ENCODE measurements at regions not wholly inside any gene's neighbourhood (a gene's known extent, or its start where the extent isn't known, plus 50 kb on each side); places are given as distances from the start of the nearest gene placed in this dataset.

DNA sequence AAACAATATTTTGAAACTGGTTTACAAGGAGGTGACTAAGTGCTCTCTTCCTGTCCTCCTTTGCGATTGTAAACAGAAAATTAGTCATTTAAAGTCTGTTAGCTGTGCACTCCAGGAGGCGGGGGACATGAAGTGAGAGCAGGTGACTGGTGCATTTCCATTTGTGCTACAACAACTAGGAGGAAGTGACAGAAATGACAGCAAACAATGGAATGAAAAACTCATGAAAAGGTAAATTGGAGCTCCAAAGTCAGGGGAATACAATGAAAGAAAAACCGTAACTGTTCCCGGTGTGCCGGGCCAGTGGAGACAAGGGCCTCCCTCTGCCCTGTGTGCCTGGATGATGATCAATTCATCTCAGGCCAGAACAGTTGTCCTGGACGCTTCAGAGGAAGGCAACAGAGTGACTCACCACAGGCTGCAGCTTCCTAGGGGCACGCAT lies 439.9 kb downstream of the GADD45G start:
- Histone ChIP-seq H3K79me2 (replicated peaks; ENCODE audit: insufficient read depth) (no peaks in the 10 kb centered on the region), H3F3A (replicated peaks; ENCODE audit: low read depth) (no peaks in the 10 kb centered on the region), H3K4me2 (no peak overlapping the region), H4K20me1 (replicated peaks; ENCODE audit: insufficient read depth) (no peaks in the 10 kb centered on the region), H3K4me3 (no peak overlapping the region), H2AFZ (no peak overlapping the region), H3K27me3 (ENCODE audit: insufficient read depth) (no peaks in the 10 kb centered on the region), H3K4me1 (ENCODE audit: insufficient read depth) (peaks cover 6% of the 10 kb centered on the region), H3K36me3 (ENCODE audit: insufficient read depth) (no peaks in the 10 kb centered on the region), H3K9me2 (ENCODE audit: insufficient read depth) (peaks cover 15% of the 10 kb centered on the region), H3K27ac (ENCODE audit: low read depth) (no peak overlapping the region)
- Mint-ChIP-seq H3K27me3 (ENCODE audit: insufficient read depth, low read depth, poor library complexity) (no peaks in the 10 kb centered on the region), H3K27ac (no peak overlapping the region), H3K4me1 (peaks cover 11% of the 10 kb centered on the region), H3K36me3 (ENCODE audit: low read depth) (no peaks in the 10 kb centered on the region), H3K4me3 (no peak overlapping the region; the same call in 2 of the 3 replicates), H3K9me3 (no peaks in the 10 kb centered on the region)
- no peak for ATAC-seq
- TF ChIP-seq, protein P1, sequence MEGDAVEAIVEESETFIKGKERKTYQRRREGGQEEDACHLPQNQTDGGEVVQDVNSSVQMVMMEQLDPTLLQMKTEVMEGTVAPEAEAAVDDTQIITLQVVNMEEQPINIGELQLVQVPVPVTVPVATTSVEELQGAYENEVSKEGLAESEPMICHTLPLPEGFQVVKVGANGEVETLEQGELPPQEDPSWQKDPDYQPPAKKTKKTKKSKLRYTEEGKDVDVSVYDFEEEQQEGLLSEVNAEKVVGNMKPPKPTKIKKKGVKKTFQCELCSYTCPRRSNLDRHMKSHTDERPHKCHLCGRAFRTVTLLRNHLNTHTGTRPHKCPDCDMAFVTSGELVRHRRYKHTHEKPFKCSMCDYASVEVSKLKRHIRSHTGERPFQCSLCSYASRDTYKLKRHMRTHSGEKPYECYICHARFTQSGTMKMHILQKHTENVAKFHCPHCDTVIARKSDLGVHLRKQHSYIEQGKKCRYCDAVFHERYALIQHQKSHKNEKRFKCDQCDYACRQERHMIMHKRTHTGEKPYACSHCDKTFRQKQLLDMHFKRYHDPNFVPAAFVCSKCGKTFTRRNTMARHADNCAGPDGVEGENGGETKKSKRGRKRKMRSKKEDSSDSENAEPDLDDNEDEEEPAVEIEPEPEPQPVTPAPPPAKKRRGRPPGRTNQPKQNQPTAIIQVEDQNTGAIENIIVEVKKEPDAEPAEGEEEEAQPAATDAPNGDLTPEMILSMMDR (conservative IDR thresholded peaks at IDR 0.05; ENCODE audit: low read depth in 2 of 2), result no peak
- TF ChIP-seq JUNB (IDR thresholded peaks at IDR 0.05; ENCODE audit: unreplicated experiment), result no peak
- TF ChIP-seq, protein P2, sequence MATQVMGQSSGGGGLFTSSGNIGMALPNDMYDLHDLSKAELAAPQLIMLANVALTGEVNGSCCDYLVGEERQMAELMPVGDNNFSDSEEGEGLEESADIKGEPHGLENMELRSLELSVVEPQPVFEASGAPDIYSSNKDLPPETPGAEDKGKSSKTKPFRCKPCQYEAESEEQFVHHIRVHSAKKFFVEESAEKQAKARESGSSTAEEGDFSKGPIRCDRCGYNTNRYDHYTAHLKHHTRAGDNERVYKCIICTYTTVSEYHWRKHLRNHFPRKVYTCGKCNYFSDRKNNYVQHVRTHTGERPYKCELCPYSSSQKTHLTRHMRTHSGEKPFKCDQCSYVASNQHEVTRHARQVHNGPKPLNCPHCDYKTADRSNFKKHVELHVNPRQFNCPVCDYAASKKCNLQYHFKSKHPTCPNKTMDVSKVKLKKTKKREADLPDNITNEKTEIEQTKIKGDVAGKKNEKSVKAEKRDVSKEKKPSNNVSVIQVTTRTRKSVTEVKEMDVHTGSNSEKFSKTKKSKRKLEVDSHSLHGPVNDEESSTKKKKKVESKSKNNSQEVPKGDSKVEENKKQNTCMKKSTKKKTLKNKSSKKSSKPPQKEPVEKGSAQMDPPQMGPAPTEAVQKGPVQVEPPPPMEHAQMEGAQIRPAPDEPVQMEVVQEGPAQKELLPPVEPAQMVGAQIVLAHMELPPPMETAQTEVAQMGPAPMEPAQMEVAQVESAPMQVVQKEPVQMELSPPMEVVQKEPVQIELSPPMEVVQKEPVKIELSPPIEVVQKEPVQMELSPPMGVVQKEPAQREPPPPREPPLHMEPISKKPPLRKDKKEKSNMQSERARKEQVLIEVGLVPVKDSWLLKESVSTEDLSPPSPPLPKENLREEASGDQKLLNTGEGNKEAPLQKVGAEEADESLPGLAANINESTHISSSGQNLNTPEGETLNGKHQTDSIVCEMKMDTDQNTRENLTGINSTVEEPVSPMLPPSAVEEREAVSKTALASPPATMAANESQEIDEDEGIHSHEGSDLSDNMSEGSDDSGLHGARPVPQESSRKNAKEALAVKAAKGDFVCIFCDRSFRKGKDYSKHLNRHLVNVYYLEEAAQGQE (IDR thresholded peaks at IDR 0.05; ENCODE audit: unreplicated experiment), result no peak
- TF ChIP-seq NANOG (IDR thresholded peaks at IDR 0.05; ENCODE audit: borderline replicate concordance), result no peak
- no peak for TF ChIP-seq CREB1 (CRISPR knock-in tag; IDR thresholded peaks at IDR 0.05; ENCODE audit: low read depth)
- no peak for TF ChIP-seq POLR2AphosphoS5 (IDR thresholded peaks at IDR 0.05; ENCODE audit: low read depth)
- TF ChIP-seq STAT1 (IDR thresholded peaks at IDR 0.05; ENCODE audit: unreplicated experiment), result no peak
- DNase-seq (ENCODE audit: low spot score), result no peak

DNA sequence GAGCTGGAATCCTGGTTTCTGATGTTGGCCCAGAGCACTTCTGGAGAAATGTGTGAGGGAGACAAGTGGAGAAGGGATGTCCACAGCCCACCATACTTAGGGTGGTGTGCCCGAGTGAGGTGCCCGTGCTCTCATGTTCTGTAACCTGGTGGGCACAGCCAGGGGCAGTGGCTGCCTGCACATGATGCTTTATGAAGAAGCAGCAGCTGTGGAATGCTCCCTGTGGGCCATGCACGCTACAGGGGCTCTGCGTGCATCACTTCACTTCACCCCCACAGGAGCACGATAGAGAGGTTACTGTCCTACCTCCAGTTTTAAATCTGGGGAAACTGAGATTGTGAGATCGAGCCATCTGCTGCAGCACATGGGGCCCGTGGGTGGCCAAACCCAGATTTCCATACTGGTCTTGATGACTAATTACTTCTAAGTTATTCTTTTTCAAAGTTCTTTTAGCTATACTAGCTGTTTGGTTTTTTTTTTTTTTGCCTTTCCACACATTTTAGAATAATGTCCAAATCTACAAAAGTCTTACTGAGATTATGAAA lies 441.6 kb downstream of the GADD45G start:
- H3K9me3 Mint-ChIP-seq, result no peaks in the 10 kb centered on the region
- H3K4me1 Mint-ChIP-seq, result peaks cover 11% of the 10 kb centered on the region
- H3K9me2 ChIP-seq (ENCODE audit: insufficient read depth), result peaks cover 15% of the 10 kb centered on the region
- ATAC-seq (no peak), DNase-seq (ENCODE audit: low spot score) (no peak)
- no peaks in the 10 kb centered on the region for H3K36me3 ChIP-seq (ENCODE audit: insufficient read depth)
- H3K27ac ChIP-seq (ENCODE audit: low read depth), result no peak overlapping the region
- no peak overlapping the region for H3K4me3 Mint-ChIP-seq
- no peaks in the 10 kb centered on the region for H3K79me2 ChIP-seq (replicated peaks; ENCODE audit: insufficient read depth)
- H3K4me1 ChIP-seq (ENCODE audit: insufficient read depth), result peaks cover 6% of the 10 kb centered on the region
- H3K4me2 ChIP-seq, result no peak overlapping the region
- H3F3A ChIP-seq (replicated peaks; ENCODE audit: low read depth), result no peaks in the 10 kb centered on the region
- H3K27me3 ChIP-seq (ENCODE audit: insufficient read depth), result no peaks in the 10 kb centered on the region
- H3K27ac Mint-ChIP-seq, result no peak overlapping the region
- H3K27me3 Mint-ChIP-seq (ENCODE audit: insufficient read depth, low read depth, poor library complexity), result no peaks in the 10 kb centered on the region
- no peak overlapping the region for H2AFZ ChIP-seq
- no peaks in the 10 kb centered on the region for H4K20me1 ChIP-seq (replicated peaks; ENCODE audit: insufficient read depth)
- H3K36me3 Mint-ChIP-seq (ENCODE audit: low read depth), result no peaks in the 10 kb centered on the region
- no peak overlapping the region for H3K4me3 ChIP-seq
- TF ChIP-seq CREB1 (CRISPR knock-in tag; IDR thresholded peaks at IDR 0.05; ENCODE audit: low read depth) (no peak), EZH2 (IDR thresholded peaks at IDR 0.05; ENCODE audit: low read depth, unreplicated experiment) (no peak), STAT1 (IDR thresholded peaks at IDR 0.05; ENCODE audit: unreplicated experiment) (no peak), JUNB (IDR thresholded peaks at IDR 0.05; ENCODE audit: unreplicated experiment) (no peak), ZNF331 (CRISPR knock-in tag; IDR thresholded peaks at IDR 0.05; ENCODE audit: low read depth) (no peak), ZNF114 (CRISPR knock-in tag; IDR thresholded peaks at IDR 0.05) (no peak), NANOG (IDR thresholded peaks at IDR 0.05; ENCODE audit: borderline replicate concordance) (no peak)
- TF ChIP-seq, protein P2 (IDR thresholded peaks at IDR 0.05; ENCODE audit: unreplicated experiment), result no peak
- TF ChIP-seq, protein P3, sequence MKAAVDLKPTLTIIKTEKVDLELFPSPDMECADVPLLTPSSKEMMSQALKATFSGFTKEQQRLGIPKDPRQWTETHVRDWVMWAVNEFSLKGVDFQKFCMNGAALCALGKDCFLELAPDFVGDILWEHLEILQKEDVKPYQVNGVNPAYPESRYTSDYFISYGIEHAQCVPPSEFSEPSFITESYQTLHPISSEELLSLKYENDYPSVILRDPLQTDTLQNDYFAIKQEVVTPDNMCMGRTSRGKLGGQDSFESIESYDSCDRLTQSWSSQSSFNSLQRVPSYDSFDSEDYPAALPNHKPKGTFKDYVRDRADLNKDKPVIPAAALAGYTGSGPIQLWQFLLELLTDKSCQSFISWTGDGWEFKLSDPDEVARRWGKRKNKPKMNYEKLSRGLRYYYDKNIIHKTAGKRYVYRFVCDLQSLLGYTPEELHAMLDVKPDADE (IDR thresholded peaks at IDR 0.05), result no peak
- TF ChIP-seq, protein P1 (conservative IDR thresholded peaks at IDR 0.05; ENCODE audit: low read depth in 2 of 2), result no peak

All from GM23338 (cell line).